ENCODE measurements at regions not wholly inside any gene's neighbourhood (a gene's known extent, or its start where the extent isn't known, plus 50 kb on each side); places are given as distances from the start of the nearest gene placed in this dataset.

GRCh38 chr4:23631255-23631950, 258.4 kb downstream of the PPARGC1A start:
- no peak for TF ChIP-seq POLR2A (IDR thresholded peaks at IDR 0.05; ENCODE audit: low read depth)
- no peak for TF ChIP-seq CTCF (IDR thresholded peaks at IDR 0.05)
- TF ChIP-seq POLR2AphosphoS5 (IDR thresholded peaks at IDR 0.05), result no peak
- TF ChIP-seq EP300 (IDR thresholded peaks at IDR 0.05), result no peak

Data from esophagus muscularis mucosa (tissue), 4 donors.